ENCODE measurements at regions not wholly inside any gene's neighbourhood (a gene's known extent, or its start where the extent isn't known, plus 50 kb on each side); places are given as distances from the start of the nearest gene placed in this dataset.

GRCh38 chr10:128221807-128222206 lies 95.6 kb upstream of the MKI67 start:
- DNase-seq: no peak

DNA sequence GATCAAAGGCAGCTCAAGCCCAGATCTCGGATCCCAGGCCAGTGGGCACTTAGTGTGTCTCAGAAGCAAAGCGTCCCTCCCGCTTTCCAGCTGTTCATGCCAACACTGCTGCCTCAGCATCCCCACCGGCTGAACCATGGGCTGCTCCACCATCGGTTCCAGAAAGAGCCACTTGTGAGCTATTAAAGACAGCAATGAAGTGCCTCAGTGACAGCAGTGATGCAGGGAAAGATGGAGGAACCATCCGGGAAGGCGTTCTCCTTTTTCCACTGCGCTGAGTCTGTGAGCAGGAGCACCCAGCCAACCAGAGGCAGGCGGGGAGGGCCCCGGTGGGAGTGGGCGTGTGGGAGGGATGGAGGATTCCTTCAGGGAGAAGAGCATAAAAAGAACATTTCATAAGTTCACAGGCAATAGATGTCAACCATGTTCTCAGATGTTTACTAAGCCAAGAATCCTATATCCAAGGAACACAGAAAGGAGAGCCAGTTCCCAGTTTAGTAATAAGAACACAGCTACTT lies 96.2 kb upstream of the MKI67 start:
- no peak for DNase-seq

DNA sequence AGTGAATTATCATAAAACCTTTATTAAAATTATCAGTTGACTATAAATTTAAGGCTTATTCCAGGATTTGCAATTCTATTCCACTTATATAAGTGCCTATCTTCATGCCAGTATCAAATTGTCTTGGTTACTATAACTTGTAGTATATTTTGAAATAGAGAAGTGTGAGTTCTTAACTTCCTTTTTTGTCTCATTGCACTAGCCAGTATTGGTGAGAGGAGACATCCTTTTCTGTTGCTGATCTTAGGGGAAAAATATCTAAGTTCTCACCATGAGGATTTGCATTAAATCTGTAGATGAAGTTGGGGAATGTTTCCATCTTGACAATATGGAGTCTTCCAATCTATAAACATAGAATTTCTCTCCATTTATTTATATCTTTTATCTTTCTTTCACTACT lies 104.2 kb upstream of the MKI67 start:
- no peak for DNase-seq

- DNase-seq: no peak
Observed at GRCh38 chr10:128233422-128233821, 107.2 kb upstream of the MKI67 start.

DNA sequence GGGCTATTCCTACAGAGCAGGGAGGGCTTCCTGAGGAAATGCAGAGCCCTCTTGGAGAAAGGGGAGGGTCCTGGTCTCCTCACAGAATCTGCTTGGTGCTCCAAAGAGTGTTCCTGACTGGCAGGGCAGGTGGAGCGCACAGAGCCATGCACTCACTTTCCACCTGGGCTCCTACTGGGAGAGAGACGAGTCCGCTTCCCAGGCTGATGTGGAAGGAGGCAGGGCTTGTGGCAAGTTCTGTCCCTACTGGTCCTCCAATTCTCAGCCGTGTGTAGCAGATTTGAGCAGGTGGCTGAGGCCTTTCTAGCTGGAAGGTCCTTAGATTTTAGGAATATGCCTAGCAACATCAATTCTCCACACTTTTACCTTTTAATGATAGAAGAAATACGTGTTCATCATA lies 111.5 kb upstream of the MKI67 start:
- DNase-seq: no peak

DNA sequence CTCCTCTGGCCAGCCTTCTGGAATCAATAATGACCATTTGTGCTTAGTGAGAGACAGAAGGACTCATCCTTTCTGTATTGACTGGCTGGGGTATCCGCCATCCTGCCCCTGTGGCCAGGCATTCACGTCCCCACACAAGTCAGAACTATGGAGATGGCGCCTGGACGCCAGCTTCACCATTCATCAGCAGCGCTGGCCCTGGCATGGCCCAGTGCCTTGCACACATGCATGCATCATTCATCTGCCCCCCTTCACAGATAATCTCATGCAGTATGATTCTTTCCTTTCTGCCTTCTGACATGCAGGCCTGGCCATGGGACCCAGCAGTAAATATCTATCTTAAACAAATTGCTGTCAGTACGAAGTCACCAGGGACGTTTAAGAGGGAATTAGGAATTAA lies 114.8 kb upstream of the MKI67 start:
- DNase-seq: no peak

- no peak for DNase-seq
Observed at GRCh38 chr10:128242641-128243040, 116.4 kb upstream of the MKI67 start.

DNA sequence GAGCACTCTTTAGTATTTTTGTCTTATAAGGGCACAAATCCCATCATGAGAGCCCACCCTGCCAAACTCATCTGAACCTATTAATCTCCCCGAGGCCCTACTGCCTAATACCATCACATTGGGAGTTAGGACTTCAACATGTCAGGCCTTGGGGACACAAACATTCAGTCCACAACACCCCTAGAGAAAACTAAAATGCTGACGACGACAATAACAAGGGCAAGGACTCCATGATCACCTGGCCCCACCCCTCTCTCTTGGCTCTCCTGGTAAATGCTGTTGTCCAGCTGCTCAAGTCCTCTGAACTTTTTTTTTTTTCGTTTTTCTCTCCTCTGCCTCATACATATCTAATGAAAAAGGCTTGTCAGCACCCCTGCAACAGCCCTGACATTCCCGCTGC lies 118.8 kb upstream of the MKI67 start:
- DNase-seq: no peak

GRCh38 chr10:128247576-128247975 lies 121.4 kb upstream of the MKI67 start:
- no peak for DNase-seq

GRCh38 chr10:128254476-128254875 lies 128.3 kb upstream of the MKI67 start:
- no peak for DNase-seq

DNA sequence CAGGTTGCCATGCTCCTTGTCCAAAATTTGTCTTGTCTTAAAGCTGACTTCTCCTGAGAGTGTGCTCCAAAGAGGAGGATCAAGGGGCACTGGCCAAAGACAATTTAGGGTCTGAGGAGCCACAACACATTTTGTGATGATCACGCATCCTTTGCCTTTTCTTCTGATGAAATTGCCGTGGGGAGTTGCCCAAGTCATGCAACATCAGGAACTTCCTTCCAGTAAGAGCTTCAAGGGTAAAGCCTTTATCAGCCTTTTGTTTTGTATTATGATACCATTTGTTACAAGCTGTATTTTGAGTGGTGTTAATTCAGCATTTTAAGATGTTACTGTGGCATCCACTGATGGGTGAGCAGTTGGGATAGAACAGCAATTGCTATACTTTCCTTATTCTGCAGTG lies 131.2 kb upstream of the MKI67 start:
- no peak for DNase-seq

- no peak for DNase-seq
Observed at GRCh38 chr10:128258421-128258976, 132.3 kb upstream of the MKI67 start.

DNA sequence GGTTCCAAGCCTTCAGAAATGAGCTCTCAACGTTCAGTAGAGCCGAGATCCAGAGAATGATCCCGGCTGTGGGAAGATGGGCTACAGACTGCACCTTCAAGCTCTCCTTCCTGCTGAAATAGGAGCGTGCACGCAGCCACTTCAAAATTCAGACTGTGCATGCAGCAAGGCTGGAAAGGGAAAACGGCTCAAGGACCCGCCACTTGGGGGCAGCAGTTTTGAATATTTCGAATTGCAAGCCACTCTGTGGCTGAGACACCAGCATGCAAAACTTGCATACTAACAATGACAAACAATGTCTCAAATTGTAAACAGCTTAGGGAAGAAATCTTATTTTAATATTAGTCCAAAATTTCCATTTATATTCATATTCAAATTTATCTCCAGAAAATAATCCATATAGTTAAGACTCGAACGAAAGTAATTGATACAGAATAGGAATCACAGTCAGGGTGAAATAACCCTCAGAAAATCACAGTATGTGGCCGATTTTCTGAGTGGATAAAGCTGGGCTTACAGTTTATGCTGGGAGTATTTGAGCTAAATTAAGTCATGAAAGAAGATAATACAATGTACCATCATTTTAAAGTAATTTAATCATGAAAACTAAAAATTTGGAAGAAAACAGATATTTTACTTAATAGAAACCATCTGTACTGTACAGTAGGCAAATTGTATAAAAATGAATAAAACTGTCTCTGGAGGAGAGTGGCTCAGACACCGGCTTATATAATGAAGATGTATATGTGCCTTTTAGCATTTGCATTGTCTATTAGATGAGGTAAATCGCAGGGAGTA lies 137.9 kb upstream of the MKI67 start:
- peak; percentile 62 to 89 (median 74) for DNase-seq

GRCh38 chr10:128265596-128265995 lies 139.4 kb upstream of the MKI67 start:
- DNase-seq: no peak

- no peak for DNase-seq
Observed at GRCh38 chr10:128267581-128267980, 141.4 kb upstream of the MKI67 start.

- DNase-seq: peak; percentile 64 to 92 (median 86)
Observed at GRCh38 chr10:128268015-128268722, 141.9 kb upstream of the MKI67 start.

DNA sequence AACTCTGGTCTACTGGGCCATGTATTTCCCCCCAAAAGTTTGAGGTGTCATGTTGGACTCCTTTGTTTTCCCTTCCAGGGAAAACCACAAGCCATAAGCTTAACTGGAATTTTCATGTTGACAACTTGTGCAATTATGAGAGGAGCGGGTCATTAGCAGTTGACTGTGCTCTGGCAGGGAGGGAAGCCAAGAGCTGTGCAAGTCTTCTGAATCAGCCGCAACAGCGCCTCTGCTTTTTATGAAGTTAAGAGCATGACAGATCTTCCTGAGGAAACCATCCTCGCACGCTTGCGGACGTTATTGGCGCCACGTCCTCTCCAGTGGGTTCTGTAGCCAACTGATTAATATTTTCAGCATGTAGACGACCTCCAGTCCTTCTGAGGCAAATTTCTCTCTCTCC lies 148.7 kb upstream of the MKI67 start:
- DNase-seq: peak; percentile 60 to 87 (median 69)

- peak in 1 of 3 donors; percentile 30 for DNase-seq
Observed at GRCh38 chr10:128275388-128276177, 149.4 kb upstream of the MKI67 start.

DNA sequence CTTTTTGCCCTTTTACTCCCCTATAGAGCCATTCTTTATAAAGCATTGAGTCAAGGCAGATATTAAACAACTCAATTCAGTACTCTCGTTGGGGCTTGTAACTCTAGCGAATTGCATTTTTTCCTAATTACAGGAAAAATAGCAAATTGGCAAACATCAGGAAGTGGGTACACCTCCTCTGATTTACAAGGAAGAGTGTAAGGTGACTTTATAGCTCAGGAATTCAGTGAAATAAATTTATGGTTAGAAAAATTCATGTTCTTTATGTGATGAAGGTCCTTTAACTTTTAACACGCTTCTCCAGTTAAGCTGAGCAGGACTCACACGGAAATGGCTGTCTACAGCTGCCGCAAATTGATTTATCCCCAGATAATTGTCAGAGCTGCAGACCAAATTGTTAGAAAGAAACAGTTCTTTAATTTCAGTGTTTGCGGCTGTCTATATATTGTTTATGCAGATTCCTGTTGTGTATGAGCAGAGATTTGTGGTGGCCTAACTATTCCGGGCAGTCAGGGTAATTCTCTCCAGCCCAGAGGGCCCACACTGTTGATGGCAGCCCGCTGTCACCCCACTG lies 151.1 kb upstream of the MKI67 start:
- peak in 1 of 3 donors; percentile 55 for DNase-seq

DNA sequence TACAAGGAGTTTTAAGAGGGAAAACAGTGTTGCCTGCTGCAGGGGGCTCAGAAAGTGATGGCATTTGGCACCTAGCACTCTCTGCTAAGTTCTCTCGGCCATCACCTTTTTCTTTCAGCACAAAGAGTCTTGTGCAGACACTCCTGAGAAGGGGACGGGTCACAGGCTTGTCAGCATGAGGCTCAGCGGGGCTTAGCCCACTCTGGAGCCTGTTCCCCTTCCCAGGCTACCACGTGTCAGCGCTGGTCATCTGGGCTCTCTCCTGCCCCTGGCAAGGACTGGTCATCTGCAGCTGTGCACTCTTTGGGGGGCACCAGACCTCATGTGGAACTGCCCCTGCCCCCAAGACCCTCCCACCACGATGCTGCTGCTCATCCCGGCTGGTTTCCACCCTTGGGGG lies 152.1 kb upstream of the MKI67 start:
- no peak for DNase-seq

DNA sequence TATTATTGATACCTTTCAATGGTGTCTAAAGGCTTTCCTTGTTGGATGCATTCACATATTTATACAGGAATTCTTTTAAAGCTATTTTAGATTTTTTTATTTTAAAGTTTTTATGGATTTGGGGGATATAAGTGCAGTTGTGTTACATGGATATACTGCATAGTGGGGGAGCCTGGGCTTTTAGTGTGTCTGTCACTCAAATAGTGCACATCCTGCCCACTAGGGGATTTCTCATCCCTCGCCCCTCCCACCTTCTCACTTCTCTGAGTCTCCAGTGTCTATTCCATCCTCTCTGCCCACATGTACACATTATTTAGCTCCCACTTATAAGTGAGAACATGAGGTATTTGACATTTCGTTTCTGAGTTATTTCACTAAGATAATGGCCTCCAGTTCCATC lies 154.0 kb upstream of the MKI67 start:
- no peak for DNase-seq

DNA sequence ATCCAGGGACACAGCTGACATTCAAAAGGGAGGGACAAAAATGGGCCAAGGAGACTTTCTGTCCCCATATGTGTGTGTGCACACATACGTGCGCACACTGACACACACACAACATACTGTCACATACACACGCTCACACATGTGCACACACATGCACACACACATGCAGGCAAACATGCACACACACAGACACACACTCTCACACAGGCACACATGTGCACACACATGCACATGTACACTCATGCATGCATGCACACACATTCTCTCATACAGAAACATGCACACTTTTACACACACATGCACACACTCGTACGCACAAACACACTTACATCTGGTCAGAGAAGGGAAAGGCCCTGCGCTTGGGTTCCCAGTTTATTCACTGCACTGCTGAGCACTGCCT lies 155.1 kb upstream of the MKI67 start:
- no peak for DNase-seq

All from muscle of back (tissue), 3 donors.